HG03039 (cell line): ENCODE measurements at regions not wholly inside any gene's neighbourhood (a gene's known extent, or its start where the extent isn't known, plus 50 kb on each side); places are given as distances from the start of the nearest gene placed in this dataset.
"Not testable (repeated sequence)": the region's sequence is repeated elsewhere in the genome, so short reads cannot be mapped to it uniquely, and the experiment has no call there.

Source experiments
- ATAC-seq: cut with Tn5 transposase; IDR thresholded peaks from one replicate; pipeline ENCODE4 v1.9.1; 2021; ENCODE audit warnings: mild to moderate bottlenecking, moderate library complexity; ENCODE audit not compliant: unreplicated experiment

- no peak for ATAC-seq
Observed at GRCh38 chr6:1445650-1446330, 56.4 kb downstream of the FOXF2 start.

- ATAC-seq: no peak
Observed at GRCh38 chr6:1449896-1450295, 60.5 kb downstream of the FOXF2 start.

- no peak for ATAC-seq
Observed at GRCh38 chr6:1453024-1453423, 63.6 kb downstream of the FOXF2 start.

- not testable (repeated sequence) for ATAC-seq
Observed at GRCh38 chr6:1456816-1457215, 67.4 kb downstream of the FOXF2 start.

GRCh38 chr6:1461207-1461606 lies 71.8 kb downstream of the FOXF2 start:
- peak; percentile 62 for ATAC-seq

DNA sequence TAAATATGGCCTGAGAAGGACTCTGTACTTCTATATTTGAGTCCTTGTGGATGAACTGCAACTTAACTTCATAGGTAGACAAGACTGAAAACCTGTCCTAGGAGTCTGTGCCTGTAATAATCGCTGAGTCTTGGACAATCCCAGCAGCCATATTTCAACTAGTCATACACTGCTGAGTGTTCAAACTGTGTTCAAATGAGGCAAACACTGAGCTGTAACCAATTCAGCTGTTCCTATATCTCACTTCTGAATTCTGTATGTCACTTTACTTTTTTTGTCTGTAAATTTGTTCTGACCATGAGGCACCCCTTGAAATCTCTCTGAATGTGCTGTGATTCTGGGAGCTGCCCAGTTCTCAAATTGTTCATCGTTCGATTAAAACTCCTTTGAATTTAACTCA lies 72.4 kb downstream of the FOXF2 start:
- no peak for ATAC-seq

DNA sequence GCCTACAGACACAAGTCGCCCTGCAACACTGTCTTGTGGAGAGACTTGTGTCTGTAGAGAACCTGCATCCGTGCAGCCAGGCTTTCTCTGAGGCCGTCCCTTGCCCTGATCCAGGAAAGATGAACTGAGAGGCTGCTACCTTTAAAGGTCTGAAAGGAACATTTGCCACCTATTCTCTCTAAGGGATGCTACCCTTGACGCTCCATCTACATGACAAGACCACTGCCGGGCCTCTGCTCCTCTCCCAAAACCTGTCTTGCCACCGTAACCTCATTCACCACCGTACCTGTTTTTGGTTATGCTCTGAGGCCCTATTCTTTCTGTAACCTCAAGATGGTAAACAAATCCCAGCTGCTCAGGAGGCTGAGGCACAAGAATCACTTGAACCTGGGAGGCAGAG lies 73.9 kb downstream of the FOXF2 start:
- ATAC-seq: no peak

DNA sequence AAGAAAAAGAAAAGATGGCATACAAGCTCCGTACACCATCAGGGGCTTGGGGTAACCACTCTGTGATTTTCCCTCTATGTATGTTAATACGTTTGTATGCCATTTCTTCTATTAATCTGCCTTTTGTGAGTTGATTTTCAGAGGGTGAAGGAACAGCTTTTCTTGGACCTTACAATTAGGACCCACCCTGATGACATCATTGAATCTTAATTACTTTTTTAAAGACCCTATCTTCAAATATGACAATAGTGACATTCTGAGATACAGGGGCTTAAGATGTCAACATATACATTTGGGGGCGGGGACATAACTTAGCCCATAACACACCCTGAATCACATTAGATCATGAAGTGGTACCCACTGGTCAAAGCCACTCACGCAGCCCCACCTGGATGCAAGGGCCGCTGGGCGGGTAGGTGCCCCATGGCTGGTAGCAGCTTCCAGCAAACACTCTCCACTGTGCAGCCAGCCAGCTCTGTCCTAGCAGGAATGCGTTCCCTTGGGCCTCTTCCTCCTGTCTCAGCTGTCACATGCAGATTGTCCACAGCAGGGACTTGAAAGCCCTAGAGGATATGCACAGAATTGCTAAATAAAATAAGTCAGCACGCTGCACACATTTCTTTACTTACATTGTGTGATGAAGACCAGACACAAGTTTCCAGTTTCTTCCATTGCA lies 74.5 kb downstream of the FOXF2 start:
- ATAC-seq: no peak

GRCh38 chr6:1464781-1465370 lies 75.5 kb downstream of the FOXF2 start:
- ATAC-seq: no peak

GRCh38 chr6:1468126-1468525 lies 78.8 kb downstream of the FOXF2 start:
- ATAC-seq: no peak

GRCh38 chr6:1470040-1470439 lies 80.7 kb downstream of the FOXF2 start:
- peak; percentile 60 for ATAC-seq

GRCh38 chr6:1472643-1473042 lies 83.3 kb downstream of the FOXF2 start:
- no peak for ATAC-seq

DNA sequence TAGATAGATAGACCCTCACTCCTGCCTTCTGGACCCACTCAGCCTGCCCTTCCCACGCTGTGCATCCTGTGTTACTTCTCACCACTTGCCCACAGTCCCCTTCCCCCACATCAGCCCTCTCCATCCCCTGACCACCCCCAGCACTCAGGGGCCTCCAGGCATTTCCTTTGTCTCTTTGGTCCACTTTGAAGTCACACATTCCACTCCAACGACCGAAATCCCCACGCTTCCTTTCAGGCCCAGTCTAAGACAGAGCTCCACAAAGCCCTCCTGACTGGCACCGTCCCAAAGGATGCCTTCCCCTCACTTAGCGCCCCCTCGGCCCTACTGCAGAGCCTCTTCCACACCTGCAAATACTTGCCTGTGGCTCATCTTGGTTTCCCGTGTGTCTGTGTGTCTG lies 83.8 kb downstream of the FOXF2 start:
- no peak for ATAC-seq

DNA sequence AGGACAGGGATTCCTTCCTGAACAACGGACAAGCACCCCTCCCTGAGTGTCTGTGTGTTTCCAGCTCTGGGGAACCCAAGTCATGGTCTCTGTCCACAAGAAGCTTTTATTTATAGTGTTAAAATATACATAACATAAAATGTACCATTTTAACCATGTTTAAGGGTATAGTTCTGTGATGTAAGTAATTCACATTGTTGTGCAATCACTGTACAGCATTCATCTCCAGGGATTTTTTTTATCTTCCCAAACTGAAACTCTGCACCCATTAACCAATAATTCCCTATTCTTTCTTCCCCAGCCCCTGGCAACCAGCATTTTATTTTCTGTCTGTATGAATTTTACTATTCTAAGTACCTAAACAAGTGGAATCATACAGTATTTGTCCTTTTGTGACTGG lies 84.2 kb downstream of the FOXF2 start:
- no peak for ATAC-seq

- no peak for ATAC-seq
Observed at GRCh38 chr6:1474205-1474604, 84.8 kb downstream of the FOXF2 start.

GRCh38 chr6:1475174-1475573 lies 85.8 kb downstream of the FOXF2 start:
- ATAC-seq: no peak

GRCh38 chr6:1477432-1478090 lies 88.2 kb downstream of the FOXF2 start:
- ATAC-seq: no peak

DNA sequence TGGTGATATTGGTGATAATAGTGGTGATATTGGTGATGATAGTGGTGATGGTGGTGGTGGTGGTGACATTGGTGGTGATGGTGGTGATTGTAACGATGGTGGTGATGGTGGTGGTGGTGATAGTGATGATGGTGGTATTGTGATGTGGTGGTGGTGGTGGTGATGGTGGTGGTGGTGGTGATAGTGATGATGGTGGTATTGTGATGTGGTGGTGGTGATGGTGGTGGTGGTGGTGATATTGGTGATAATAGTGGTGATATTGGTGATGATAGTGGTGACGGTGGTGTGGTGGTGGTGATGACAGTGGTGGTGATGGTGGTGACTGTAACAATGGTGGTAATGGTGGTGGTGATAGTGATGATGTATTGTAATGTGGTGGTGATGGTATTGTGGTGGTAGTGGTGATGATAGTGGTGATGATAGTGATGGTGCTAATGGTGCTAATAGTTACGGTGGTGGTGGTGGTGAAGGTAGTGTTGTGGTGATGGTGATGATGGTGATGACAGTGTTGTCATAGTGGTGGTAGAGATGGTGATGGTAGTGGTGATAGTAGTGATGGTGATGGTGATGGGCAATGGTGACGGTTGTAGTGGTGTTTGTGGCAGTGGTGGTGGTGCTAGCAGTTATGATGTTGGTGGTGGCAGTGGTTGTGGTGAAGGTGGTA lies 88.9 kb downstream of the FOXF2 start:
- ATAC-seq: not testable (repeated sequence)

DNA sequence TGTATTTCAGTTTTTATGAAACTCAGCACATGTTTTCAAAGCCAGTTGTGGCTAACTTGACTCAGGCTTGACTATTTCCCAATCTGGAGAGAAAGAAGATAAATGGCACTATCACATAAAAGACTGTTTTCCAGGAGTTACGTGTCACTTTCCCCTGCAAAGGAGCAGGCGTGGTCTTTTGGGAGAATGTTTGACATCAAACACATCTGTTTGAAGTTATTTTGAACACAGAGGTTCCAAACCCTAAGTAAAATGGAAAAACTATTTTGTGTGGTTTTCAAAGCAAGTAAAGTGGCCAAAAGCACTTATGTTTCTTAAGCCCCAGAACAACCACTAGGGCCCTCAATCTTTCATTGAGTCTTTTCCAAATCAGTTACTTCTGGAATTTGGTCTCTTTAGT lies 89.7 kb downstream of the FOXF2 start:
- no peak for ATAC-seq

DNA sequence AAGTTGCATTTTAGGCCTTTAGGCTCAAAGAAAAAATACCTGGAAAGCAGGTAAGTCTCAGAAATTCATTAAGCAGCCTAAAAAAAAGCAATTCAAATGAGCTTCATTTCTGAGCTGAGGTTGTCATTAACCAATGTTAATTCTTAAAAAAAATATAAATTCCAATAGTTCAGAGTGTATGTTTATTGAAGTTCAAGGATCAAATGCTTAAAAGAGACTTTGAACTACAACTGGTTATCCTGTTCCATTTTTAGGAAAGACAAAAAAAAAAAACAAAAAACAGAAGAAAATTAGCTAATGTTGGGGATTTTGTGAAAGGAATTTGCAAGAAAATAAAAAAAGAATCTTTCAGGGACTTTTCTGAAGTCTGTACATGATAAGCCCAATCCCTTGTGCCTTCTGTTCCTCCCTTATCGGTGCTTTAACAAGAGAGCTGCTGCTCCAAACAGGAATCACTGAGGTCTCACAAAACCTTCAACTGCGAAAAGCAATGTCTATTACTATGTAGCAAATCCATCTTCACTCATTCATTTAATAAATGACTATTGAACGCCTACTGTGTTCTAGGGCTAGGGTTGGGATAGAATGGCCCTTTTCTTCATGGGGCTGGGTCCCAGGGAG lies 90.3 kb downstream of the FOXF2 start:
- no peak for ATAC-seq

DNA sequence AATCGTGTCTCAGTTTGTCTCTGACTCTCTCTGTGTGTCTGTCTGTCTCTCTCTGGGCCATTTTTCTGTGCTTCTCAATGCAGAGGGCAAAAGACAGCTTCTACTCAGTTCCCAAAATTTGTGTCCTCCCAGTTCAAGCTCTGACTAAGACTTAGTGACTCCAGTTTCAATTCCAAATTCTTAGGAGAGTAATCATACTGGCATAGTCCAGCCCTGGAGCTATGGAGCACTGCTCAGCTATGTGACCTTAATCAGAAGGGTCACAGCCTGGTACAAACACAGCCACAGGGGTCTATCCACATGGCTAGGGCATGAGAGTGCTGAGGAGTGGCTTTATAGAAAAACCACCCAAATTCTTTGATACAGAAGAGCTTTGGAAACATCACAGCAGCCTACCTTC lies 91.9 kb downstream of the FOXF2 start:
- no peak for ATAC-seq
